ENCODE measurements at regions not wholly inside any gene's neighbourhood (a gene's known extent, or its start where the extent isn't known, plus 50 kb on each side); places are given as distances from the start of the nearest gene placed in this dataset.

DNA sequence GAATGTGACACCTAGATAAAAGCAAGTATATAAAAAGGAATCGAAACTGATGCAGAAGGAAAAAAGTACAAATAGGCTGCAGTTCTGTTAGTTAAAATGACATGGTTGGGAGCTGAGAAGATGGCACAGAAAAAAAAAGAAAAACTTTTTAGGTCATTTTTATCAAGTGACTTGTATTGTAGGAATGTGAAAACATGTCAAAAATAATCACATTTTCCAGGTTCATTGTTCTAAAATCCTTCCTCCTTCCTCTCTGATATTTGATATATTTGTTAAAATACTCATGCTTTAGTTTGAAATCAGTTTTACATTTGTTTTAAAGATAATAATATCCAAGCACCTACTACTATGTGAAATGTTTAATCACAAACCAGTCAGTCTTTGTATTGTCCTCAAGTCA, 507.9 kb downstream of the PRKD1 start:
- Histone ChIP-seq H3K9me3 (no peaks in the 10 kb centered on the region), H3K36me3 (no peaks in the 10 kb centered on the region), H3K27me3 (no peaks in the 10 kb centered on the region), H3K4me1 (no peaks in the 10 kb centered on the region), H3K4me3 (no peak overlapping the region), H3K27ac (no peak overlapping the region)
- ATAC-seq (no peak), DNase-seq (no peak)
- TF ChIP-seq, protein P1, sequence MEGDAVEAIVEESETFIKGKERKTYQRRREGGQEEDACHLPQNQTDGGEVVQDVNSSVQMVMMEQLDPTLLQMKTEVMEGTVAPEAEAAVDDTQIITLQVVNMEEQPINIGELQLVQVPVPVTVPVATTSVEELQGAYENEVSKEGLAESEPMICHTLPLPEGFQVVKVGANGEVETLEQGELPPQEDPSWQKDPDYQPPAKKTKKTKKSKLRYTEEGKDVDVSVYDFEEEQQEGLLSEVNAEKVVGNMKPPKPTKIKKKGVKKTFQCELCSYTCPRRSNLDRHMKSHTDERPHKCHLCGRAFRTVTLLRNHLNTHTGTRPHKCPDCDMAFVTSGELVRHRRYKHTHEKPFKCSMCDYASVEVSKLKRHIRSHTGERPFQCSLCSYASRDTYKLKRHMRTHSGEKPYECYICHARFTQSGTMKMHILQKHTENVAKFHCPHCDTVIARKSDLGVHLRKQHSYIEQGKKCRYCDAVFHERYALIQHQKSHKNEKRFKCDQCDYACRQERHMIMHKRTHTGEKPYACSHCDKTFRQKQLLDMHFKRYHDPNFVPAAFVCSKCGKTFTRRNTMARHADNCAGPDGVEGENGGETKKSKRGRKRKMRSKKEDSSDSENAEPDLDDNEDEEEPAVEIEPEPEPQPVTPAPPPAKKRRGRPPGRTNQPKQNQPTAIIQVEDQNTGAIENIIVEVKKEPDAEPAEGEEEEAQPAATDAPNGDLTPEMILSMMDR (IDR thresholded peaks at IDR 0.05), result no peak
- intact Hi-C loops (cut with DNase I), result no loop called here

DNA sequence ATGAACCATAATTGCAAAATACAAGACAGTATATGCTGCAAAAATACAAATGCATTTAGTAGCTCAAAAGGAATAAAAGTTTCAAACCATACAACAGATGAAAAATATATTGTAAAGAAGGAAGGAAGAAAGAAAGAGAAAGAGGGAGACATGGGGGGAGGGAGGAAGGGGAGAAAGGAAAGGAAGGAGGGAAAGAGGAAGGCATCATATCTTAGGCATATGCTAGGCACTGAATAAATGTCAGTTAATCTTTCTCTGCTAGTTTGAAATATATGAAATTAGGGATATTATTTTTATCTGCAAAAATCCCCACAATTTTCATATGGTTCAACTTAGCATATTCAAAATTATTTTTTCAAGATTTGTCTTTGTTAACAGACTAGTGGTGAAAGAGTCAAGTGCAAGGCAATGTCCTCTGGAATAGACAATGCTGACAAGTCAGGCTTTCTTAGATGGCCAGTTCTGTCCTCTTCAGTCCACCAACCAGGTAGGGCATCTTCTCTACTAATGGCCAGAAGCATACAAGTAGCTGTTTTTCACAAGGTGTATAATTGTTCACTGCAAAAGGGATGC, 506.4 kb downstream of the PRKD1 start:
- Histone ChIP-seq H3K9me3 (no peaks in the 10 kb centered on the region), H3K36me3 (no peaks in the 10 kb centered on the region), H3K4me1 (no peaks in the 10 kb centered on the region), H3K27me3 (no peaks in the 10 kb centered on the region), H3K27ac (no peak overlapping the region), H3K4me3 (no peak overlapping the region)
- ATAC-seq (no peak), DNase-seq (no peak)
- intact Hi-C loops (cut with DNase I), result no loop called here
- TF ChIP-seq, protein P1 (IDR thresholded peaks at IDR 0.05), result no peak

DNA sequence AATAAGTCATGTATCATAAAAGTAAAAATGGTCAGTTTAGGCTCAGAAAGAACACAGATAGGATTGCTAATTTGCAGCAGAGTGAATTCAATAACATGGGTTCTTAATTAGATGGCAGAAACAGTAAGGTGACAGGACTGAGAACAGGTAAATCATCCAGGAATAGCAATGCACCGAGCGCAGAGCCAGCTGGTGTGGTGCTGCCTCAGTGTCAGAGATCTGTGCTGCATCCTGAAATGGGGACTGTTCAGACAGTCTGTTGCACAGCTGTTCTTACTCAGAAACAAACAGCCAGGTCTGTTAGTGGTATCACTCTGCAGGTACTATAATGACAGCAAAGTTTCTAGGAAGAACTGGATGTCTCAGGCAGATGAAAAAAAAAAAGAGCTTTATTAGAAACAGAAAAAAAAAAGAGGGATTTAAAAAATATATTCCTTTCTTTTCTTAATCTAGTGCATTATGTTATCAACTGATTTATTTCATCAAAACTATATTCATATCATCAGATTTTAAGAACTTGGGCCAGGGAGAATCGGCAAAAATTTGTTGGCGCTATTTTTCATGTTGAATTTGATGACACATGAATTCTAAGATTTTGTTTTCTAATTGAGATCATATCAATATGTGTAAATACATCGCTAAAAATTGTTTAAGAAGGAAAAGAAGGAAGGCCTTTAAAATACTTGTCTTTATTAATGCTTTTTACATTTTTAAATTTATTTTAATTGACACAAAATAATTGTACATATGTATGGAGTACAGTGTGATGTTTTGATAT, 501.8 kb downstream of the PRKD1 start:
- no peak for ATAC-seq
- Histone ChIP-seq H3K27me3 (no peaks in the 10 kb centered on the region), H3K9me3 (no peaks in the 10 kb centered on the region), H3K36me3 (no peaks in the 10 kb centered on the region), H3K4me3 (no peak overlapping the region), H3K27ac (no peak overlapping the region), H3K4me1 (no peaks in the 10 kb centered on the region)
- intact Hi-C loops (cut with DNase I), result no loop called here
- TF ChIP-seq, protein P1 (IDR thresholded peaks at IDR 0.05), result no peak
- DNase-seq, result no peak

DNA sequence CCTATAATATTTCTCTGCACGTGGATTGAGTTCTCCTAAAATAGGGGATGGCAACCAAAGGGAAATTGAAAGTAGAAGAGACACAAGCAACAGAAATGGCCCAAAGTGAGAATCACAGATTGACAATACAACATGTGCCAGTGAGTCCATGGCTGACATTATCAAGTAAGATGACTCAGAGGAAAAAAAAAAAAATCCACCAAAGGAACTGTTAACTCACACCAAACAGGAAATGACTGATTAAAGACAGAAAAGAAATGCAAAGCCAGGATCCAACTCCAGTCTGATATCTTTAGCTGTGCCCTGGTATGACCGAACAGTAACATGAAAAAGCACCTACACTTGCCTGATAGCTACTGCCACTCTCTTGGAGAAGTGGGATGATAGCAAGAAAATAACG, 485.0 kb downstream of the PRKD1 start:
- Histone ChIP-seq H3K27me3 (no peaks in the 10 kb centered on the region), H3K9me3 (no peaks in the 10 kb centered on the region), H3K36me3 (no peaks in the 10 kb centered on the region), H3K4me3 (no peak overlapping the region), H3K4me1 (no peaks in the 10 kb centered on the region), H3K27ac (no peak overlapping the region)
- DNase-seq, result no peak
- TF ChIP-seq, protein P1 (IDR thresholded peaks at IDR 0.05), result no peak
- intact Hi-C loops (cut with DNase I), result no loop called here
- no peak for ATAC-seq

DNA sequence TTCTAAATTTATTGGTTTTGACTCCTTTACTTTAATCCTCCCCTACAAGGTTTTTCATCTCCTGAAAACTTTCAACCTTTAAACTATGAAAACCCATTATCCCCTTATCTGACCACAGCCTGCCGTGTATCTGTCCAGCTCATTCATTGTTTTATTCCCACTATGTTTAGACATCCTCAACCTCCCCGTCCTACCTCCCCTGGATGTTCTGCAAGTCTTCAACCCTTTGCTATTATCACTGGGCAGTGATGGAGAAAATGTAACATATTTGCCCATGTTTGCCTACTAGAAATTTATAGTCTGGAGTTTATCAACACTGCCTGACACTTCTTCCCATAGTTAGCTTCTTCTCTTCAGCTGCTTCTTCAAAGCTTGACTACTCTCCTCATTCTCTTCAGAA, 483.4 kb downstream of the PRKD1 start:
- no peaks in the 10 kb centered on the region for H3K27me3 ChIP-seq
- intact Hi-C loops (cut with DNase I), result no loop called here
- no peaks in the 10 kb centered on the region for H3K4me1 ChIP-seq
- no peak overlapping the region for H3K27ac ChIP-seq
- H3K4me3 ChIP-seq, result no peak overlapping the region
- no peaks in the 10 kb centered on the region for H3K36me3 ChIP-seq
- H3K9me3 ChIP-seq, result no peaks in the 10 kb centered on the region
- ATAC-seq, result no peak
- TF ChIP-seq, protein P1 (IDR thresholded peaks at IDR 0.05), result no peak
- no peak for DNase-seq

Measured in left lung (tissue), 4 donors.